ENCODE measurements at regions not wholly inside any gene's neighbourhood (a gene's known extent, or its start where the extent isn't known, plus 50 kb on each side); places are given as distances from the start of the nearest gene placed in this dataset.

GRCh38 chr6:81933608-81934051 lies 181.1 kb upstream of the TENT5A start:
- TF ChIP-seq CTCF (IDR thresholded peaks at IDR 0.05) (no peak), POLR2AphosphoS5 (IDR thresholded peaks at IDR 0.05) (no peak), POLR2A (IDR thresholded peaks at IDR 0.05) (no peak)

Data from gastroesophageal sphincter (tissue), 3 donors.